Spleen (tissue), 11 donors: ENCODE measurements at regions not wholly inside any gene's neighbourhood (a gene's known extent, or its start where the extent isn't known, plus 50 kb on each side); places are given as distances from the start of the nearest gene placed in this dataset.
A peak's percentile ranks its signal among the peaks of the same experiment; 100 is the strongest.
"Not testable (repeated sequence)": the region's sequence is repeated elsewhere in the genome, so short reads cannot be mapped to it uniquely, and the experiment has no call there.

ENCODE experiments used
- DNase-seq: peaks from one replicate; pipeline ENCODE4 v3.0.0-alpha.2; 2020
- H3K27ac ChIP-seq, 8 donors: fragments of 200-600 bp; sonication (generic) in 7 of 8; 1 replicate in 4 of 8; 2 replicates in 4 of 8; pipeline versions ENCODE4 v1.5.0 to v1.8.0; 2016 to 2021; ENCODE audit warnings: inconsistent platforms in 4 of 8, mild to moderate bottlenecking in 4 of 8, moderate library complexity in 1 of 8
- H3K27me3 ChIP-seq, 7 donors: fragments of 200-600 bp; sonication (generic) in 6 of 7; replicated peaks in 1 of 7; 1 replicate in 4 of 7; 2 replicates in 3 of 7; pipeline versions ENCODE4 v1.5.0 to v1.8.0; 2016 to 2021; ENCODE audit warnings: inconsistent platforms in 3 of 7, mild to moderate bottlenecking in 1 of 7
- H3K36me3 ChIP-seq, 6 donors: fragments of 200-600 bp; sonication (generic) in 5 of 6; 1 replicate in 4 of 6; 2 replicates in 2 of 6; pipeline versions ENCODE4 v1.5.0 to v1.8.0; 2016 to 2021; ENCODE audit warnings: inconsistent platforms in 2 of 6
- H3K4me1 ChIP-seq, 6 donors: fragments of 200-600 bp; sonication (generic) in 5 of 6; 1 replicate in 3 of 6; 2 replicates in 3 of 6; pipeline versions ENCODE4 v1.5.0 to v1.8.0; 2016 to 2021; ENCODE audit warnings: inconsistent platforms in 3 of 6
- H3K4me3 ChIP-seq, 8 donors: fragments of 200-600 bp; sonication (generic) in 7 of 8; 1 replicate in 4 of 8; 2 replicates in 4 of 8; pipeline versions ENCODE4 v1.5.0 to v1.8.0; 2016 to 2021; ENCODE audit warnings: inconsistent platforms in 4 of 8, mild to moderate bottlenecking in 4 of 8, moderate library complexity in 2 of 8
- H3K9me3 ChIP-seq, 8 donors: fragments of 200-600 bp; sonication (generic) in 7 of 8; 1 replicate in 4 of 8; 2 replicates in 4 of 8; pipeline versions ENCODE4 v1.5.0 to v1.8.0; 2016 to 2021; ENCODE audit warnings: inconsistent platforms in 4 of 8
- CTCF ChIP-seq, 11 experiments: fragments of 200-600 bp in 7 of 11; fragments of 450-650 bp in 4 of 11; sonication (generic) in 4 of 11; IDR thresholded peaks in 8 of 11; conservative IDR thresholded peaks in 3 of 11; 1 replicate in 7 of 11; 2 replicates in 4 of 11; pipeline versions ENCODE4 v1.4.0 to v1.8.0; 2016 to 2021; ENCODE audit warnings: antibody characterized with exemption in 11 of 11, inconsistent platforms in 4 of 11, mild to moderate bottlenecking in 1 of 11
- POLR2A ChIP-seq, 3 donors: fragments of 450-650 bp; IDR thresholded peaks; one replicate each; pipeline ENCODE4 v1.5.1; 2017; ENCODE audit warnings: antibody characterized with exemption in 3 of 3, mild to moderate bottlenecking in 1 of 3
- POLR2AphosphoS5 ChIP-seq, 3 donors: sonication (generic); formaldehyde crosslinking; IDR thresholded peaks; one replicate each; pipeline ENCODE4 v1.5.1; 2017; ENCODE audit warnings: antibody characterized with exemption in 3 of 3
- WGBS, 5 donors: extraction: QIAGEN DNeasy Blood & Tissue Kit in 3 of 5; methylation state at CpG; one replicate each; pipeline versions ENCODE4 v1.1.5 to v1.1.7; 2013 to 2018; 5-methylcytosine and 5-hydroxymethylcytosine counted together
- intact Hi-C: fragments of 100-400 bp; cut with DNase I; formaldehyde crosslinking; loops from one replicate; pipeline ENCODE4 v1.15.0; 2023; ENCODE audit warnings: low total_unique reads
- donor health status: healthy with polysubstance abuse.
- donor health status: DM: no; HTN: no; CAD: no; lungs with moderate emphysema.
- donor health status: DM: no; HTN: no; CAD: no.
- donor health status: Bipolar disorder and iron deficiency.
- donor health status: healthy.
- donor health status: DM: no; HTN: no; CAD: no.
- donor health status: DM: yes; HTN: yes; CAD: no.

DNA sequence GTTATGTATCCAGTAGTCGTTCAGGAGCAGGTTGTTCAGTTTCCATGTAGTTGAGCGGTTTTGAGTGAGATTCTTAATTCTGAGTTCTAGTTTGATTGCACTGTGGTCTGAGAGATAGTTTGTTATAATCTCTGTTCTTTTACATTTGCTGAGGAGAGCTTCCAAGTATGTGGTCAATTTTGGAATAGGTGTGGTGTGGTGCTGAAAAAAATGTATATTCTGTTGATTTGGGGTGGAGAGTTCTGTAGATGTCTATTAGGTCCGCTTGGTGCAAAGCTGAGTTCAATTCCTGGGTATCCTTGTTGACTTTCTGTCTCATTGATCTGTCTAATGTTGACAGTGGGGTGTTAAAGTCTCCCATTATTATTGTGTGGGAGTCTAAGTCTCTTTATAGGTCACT, 68.6 kb upstream of the IZUMO1R start:
- H3K4me3 ChIP-seq, intact Hi-C loops, H3K4me1 ChIP-seq, H3K27me3 ChIP-seq, H3K36me3 ChIP-seq, H3K27ac ChIP-seq, DNase-seq: not testable (repeated sequence)
- 53 to 78% (median 73%) methylated on average over 1 to 3 of the region's 3 CpGs for WGBS, 5 donors
- peaks cover 17 to 43% (median 36%) of the 10 kb centered on the region in 8 donors for H3K9me3 ChIP-seq

- H3K4me1 ChIP-seq, H3K36me3 ChIP-seq, intact Hi-C loops, DNase-seq, H3K4me3 ChIP-seq, H3K27me3 ChIP-seq, H3K27ac ChIP-seq: not testable (repeated sequence)
- peaks cover 17 to 43% (median 36%) of the 10 kb centered on the region in 8 donors for H3K9me3 ChIP-seq
- WGBS, 5 donors = 76 to 93% (median 85%) methylated on average over 3 to 4 of the region's 4 CpGs
Observed at GRCh38 chr11:94236416-94236815, 68.0 kb upstream of the IZUMO1R start.

DNA sequence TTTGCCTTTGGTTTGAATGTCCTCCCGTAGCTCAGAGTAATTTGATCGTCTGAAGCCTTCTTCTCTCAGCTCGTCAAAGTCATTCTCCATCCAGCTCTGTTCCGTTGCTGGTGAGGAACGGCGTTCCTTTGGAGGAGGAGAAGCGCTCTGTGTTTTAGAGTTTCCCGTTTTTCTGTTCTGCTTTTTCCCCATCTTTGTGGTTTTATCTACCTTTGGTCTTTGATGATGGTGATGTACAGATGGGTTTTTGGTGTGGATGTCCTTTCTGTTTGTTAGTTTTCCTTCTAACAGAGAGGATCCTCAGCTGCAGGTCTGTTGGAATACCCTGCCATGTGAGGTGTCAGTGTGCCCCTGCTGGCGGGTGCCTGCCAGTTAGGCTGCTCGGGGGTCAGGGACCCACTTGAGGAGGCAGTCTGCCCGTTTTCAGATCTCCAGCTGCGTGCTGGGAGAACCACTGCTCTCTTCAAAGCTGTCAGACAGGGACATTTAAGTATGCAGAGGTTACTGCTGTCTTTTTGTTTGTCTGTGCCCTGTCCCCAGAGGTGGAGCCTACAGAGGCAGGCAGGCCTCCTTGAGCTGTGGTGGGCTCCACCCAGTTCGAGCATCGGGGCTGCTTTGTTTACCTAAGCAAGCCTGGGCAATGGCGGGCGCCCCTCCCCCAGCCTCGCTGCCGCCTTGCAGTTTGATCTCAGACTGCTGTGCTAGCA, 66.8 kb upstream of the IZUMO1R start:
- intact Hi-C loops, H3K27ac ChIP-seq, H3K36me3 ChIP-seq, H3K4me1 ChIP-seq, H3K27me3 ChIP-seq, H3K4me3 ChIP-seq: not testable (repeated sequence)
- peaks cover 17 to 41% (median 36%) of the 10 kb centered on the region in 8 donors for H3K9me3 ChIP-seq
- peak in 1 of 3 donors; percentile 17 for TF ChIP-seq POLR2A (IDR thresholded peaks at IDR 0.05)
- peak; percentile 86 for DNase-seq
- 81 to 85% (median 83%) methylated on average over 17 to 18 of the region's 18 CpGs for WGBS, 5 donors

DNA sequence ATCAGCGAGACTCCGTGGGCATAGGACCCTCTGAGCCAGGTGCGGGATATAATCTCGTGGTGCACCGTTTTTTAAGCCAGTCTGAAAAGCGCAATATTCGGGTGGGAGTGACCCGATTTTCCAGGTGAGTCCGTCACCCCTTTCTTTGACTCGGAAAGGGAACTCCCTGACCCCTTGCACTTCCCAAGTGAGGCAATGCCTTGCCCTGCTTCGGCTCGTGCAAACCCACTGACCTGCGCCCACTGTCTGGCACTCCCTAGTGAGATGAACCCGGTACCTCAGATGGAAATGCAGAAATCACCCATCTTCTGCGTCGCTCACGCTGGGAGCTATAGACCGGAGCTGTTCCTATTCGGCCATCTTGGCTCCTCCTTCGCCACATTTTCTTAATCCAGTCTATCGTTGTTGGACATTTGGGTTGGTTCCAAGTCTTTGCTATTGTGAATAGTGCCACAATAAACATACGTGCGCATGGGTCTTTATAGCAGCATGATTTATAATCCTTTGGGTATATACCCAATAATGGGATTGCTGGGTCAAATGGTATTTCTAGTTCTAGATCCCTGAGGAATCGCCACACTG, 66.1 kb upstream of the IZUMO1R start:
- intact Hi-C loops, H3K27me3 ChIP-seq, H3K4me3 ChIP-seq, H3K4me1 ChIP-seq, H3K27ac ChIP-seq, H3K36me3 ChIP-seq: not testable (repeated sequence)
- H3K9me3 ChIP-seq = peaks cover 17 to 41% (median 36%) of the 10 kb centered on the region in 8 donors
- TF ChIP-seq POLR2A (IDR thresholded peaks at IDR 0.05) = peak in 1 of 3 donors; percentile 27
- DNase-seq = peak; percentile 88
- WGBS, 5 donors = 92 to 94% (median 92%) methylated on average over 24 of the region's 24 CpGs

GRCh38 chr11:94238774-94239173, 65.6 kb upstream of the IZUMO1R start:
- intact Hi-C loops, DNase-seq, H3K36me3 ChIP-seq, H3K27me3 ChIP-seq, H3K4me1 ChIP-seq, H3K27ac ChIP-seq, H3K4me3 ChIP-seq: not testable (repeated sequence)
- peaks cover 17 to 41% (median 36%) of the 10 kb centered on the region in 8 donors for H3K9me3 ChIP-seq

GRCh38 chr11:94241896-94242295, 62.5 kb upstream of the IZUMO1R start:
- TF ChIP-seq CTCF (IDR thresholded peaks at IDR 0.05 in 8 of 11, conservative IDR thresholded peaks at IDR 0.05 in 3 of 11) (no peak), POLR2AphosphoS5 (IDR thresholded peaks at IDR 0.05) (no peak), POLR2A (IDR thresholded peaks at IDR 0.05) (no peak)
- intact Hi-C loops = no loop called here
- H3K27ac ChIP-seq = no peak overlapping the region
- peaks cover 14 to 19% (median 18%) of the 10 kb centered on the region in 8 donors for H3K9me3 ChIP-seq
- H3K27me3 ChIP-seq = no peaks in the 10 kb centered on the region
- no peak overlapping the region for H3K4me3 ChIP-seq
- H3K4me1 ChIP-seq = no peaks in the 10 kb centered on the region
- no peaks in the 10 kb centered on the region for H3K36me3 ChIP-seq
- DNase-seq = no peak
- WGBS, 5 donors = 59 to 74% (median 62%) methylated on average over 2 of the region's 2 CpGs
